Activated B cell treated with CpG ODN at 0.5 μM for 24 hours (primary cell): ENCODE measurements at regions not wholly inside any gene's neighbourhood (a gene's known extent, or its start where the extent isn't known, plus 50 kb on each side); places are given as distances from the start of the nearest gene placed in this dataset.

Experiments
- ATAC-seq: fragments of 200-7000 bp; cut with Tn5 transposase; one replicate; pipeline ENCODE4 v1.10.0; 2021; ENCODE audit warnings: low read depth, mild to moderate bottlenecking, moderate library complexity
- CTCF ChIA-PET: fragments of 350-600 bp; sonication (Branson Sonifier 250); formaldehyde crosslinking; loops from one replicate; lab custom pipeline; 2021; ENCODE audit warnings: antibody characterized with exemption; lab: Charles Lee
- POLR2A ChIA-PET: fragments of 350-600 bp; sonication (Branson Sonifier 250); formaldehyde crosslinking; loops from one replicate; lab custom pipeline; 2021; ENCODE audit warnings: antibody characterized with exemption; lab: Charles Lee
- DNase-seq: peaks from one replicate; pipeline ENCODE4 v3.0.0; 2022
- H3K27ac Mint-ChIP-seq: one replicate; pipeline ENCODE4 v1.8.0; 2020; ENCODE audit warnings: mixed read lengths
- H3K27me3 Mint-ChIP-seq: one replicate; pipeline ENCODE4 v1.8.0; 2021; ENCODE audit warnings: mixed read lengths
- H3K36me3 Mint-ChIP-seq: one replicate; pipeline ENCODE4 v1.8.0; 2021; ENCODE audit warnings: low read depth, mixed read lengths
- H3K4me1 Mint-ChIP-seq: one replicate; pipeline ENCODE4 v1.8.0; 2021; ENCODE audit warnings: mixed read lengths
- H3K4me3 Mint-ChIP-seq: one replicate; pipeline ENCODE4 v1.8.0; 2020; ENCODE audit warnings: mild to moderate bottlenecking, mixed read lengths
- H3K9me3 Mint-ChIP-seq: one replicate; pipeline ENCODE4 v1.8.0; 2020; ENCODE audit warnings: mixed read lengths
- CTCF ChIP-seq: fragments of 200-600 bp; IDR thresholded peaks from one replicate; pipeline ENCODE4 v1.8.0; 2022; ENCODE audit warnings: antibody characterized with exemption, mild to moderate bottlenecking
- intact Hi-C: fragments of 100-400 bp; cut with micrococcal nuclease; formaldehyde crosslinking; loops from one replicate; pipeline ENCODE4 v1.15.1; 2024

GRCh38 chr15:69729167-69729748 is 276.6 kb downstream of the RPLP1 start:
- Mint-ChIP-seq H3K4me1 (peaks cover 18% of the 10 kb centered on the region), H3K4me3 (no peak overlapping the region), H3K27me3 (peaks cover 3% of the 10 kb centered on the region), H3K27ac (no peak overlapping the region), H3K36me3 (no peaks in the 10 kb centered on the region), H3K9me3 (no peaks in the 10 kb centered on the region)
- no peak for ATAC-seq
- intact Hi-C loops, result loop anchor here (1.0 to 10.0 kb wide), 10 partner anchors 26 to 996 kb away; partner anchors contain the start of gene TLE3
- TF ChIP-seq CTCF, result peak; percentile 73
- CTCF ChIA-PET, result interaction anchor here (1.0 to 1.6 kb wide), 7 partner anchors 9 to 738 kb away, joined by 3 to 6 read pairs (median 3); no protein-coding TSS in a partner anchor
- peak; percentile 49 for DNase-seq
- POLR2A ChIA-PET, result interaction anchor here (2.1 kb wide), 1 partner anchor 369 kb away, joined by 6 read pairs; the partner anchor contains the start of gene TLE3

- Mint-ChIP-seq H3K4me3 (no peak overlapping the region), H3K36me3 (no peaks in the 10 kb centered on the region), H3K27me3 (no peaks in the 10 kb centered on the region), H3K9me3 (no peaks in the 10 kb centered on the region), H3K4me1 (peaks cover 15% of the 10 kb centered on the region), H3K27ac (no peak overlapping the region)
- DNase-seq (no peak), ATAC-seq (no peak)
- ChIA-PET CTCF (no interaction called here), POLR2A (no interaction called here)
- no peak for TF ChIP-seq CTCF
- intact Hi-C loops, result loop anchor here (5.0 kb wide), 1 partner anchor 342 kb away; no protein-coding TSS in a partner anchor
These were observed 277.9 kb downstream of the RPLP1 start for GRCh38 chr15:69730281-69731080.

- no peak for TF ChIP-seq CTCF
- DNase-seq (no peak), ATAC-seq (no peak)
- Mint-ChIP-seq H3K9me3 (no peaks in the 10 kb centered on the region), H3K27me3 (peaks cover 3% of the 10 kb centered on the region), H3K4me1 (peaks cover 9% of the 10 kb centered on the region), H3K36me3 (no peaks in the 10 kb centered on the region), H3K27ac (no peak overlapping the region), H3K4me3 (no peak overlapping the region)
- ChIA-PET CTCF (no interaction called here), POLR2A (no interaction called here)
- intact Hi-C loops, result loop anchor here (5.0 kb wide), 1 partner anchor 341 kb away; no protein-coding TSS in a partner anchor
These were observed 278.4 kb downstream of the RPLP1 start for GRCh38 chr15:69731081-69731330.

- no peak overlapping the region for H3K4me3 Mint-ChIP-seq
- peaks cover 3% of the 10 kb centered on the region for H3K27me3 Mint-ChIP-seq
- H3K9me3 Mint-ChIP-seq, result no peaks in the 10 kb centered on the region
- peaks cover 4% of the 10 kb centered on the region for H3K4me1 Mint-ChIP-seq
- no peaks in the 10 kb centered on the region for H3K36me3 Mint-ChIP-seq
- ATAC-seq, result no peak
- CTCF ChIA-PET, result interaction anchor here (1.0 to 1.1 kb wide), 2 partner anchors 11 to 735 kb away, joined by 3 read pairs; no protein-coding TSS in a partner anchor
- H3K27ac Mint-ChIP-seq, result no peak overlapping the region
- POLR2A ChIA-PET, result no interaction called here
- TF ChIP-seq CTCF, result no peak
- intact Hi-C loops, result loop anchor here (5.0 kb wide), 1 partner anchor 341 kb away; no protein-coding TSS in a partner anchor
- DNase-seq, result no peak
These were observed 279.0 kb downstream of the RPLP1 start for GRCh38 chr15:69731581-69731980.

GRCh38 chr15:69732133-69732532 is 279.5 kb downstream of the RPLP1 start:
- Mint-ChIP-seq H3K27me3 (peaks cover 3% of the 10 kb centered on the region), H3K9me3 (no peaks in the 10 kb centered on the region), H3K36me3 (no peaks in the 10 kb centered on the region), H3K27ac (no peak overlapping the region), H3K4me1 (peaks cover 4% of the 10 kb centered on the region), H3K4me3 (no peak overlapping the region)
- no peak for DNase-seq
- ATAC-seq, result no peak
- intact Hi-C loops, result loop anchor here (5.0 kb wide), 1 partner anchor 340 kb away; no protein-coding TSS in a partner anchor
- POLR2A ChIA-PET, result interaction anchor here (0.6 kb wide), 1 partner anchor 10 kb away, joined by 5 read pairs; no protein-coding TSS in a partner anchor
- CTCF ChIA-PET, result interaction anchor here (1.0 to 1.2 kb wide), 3 partner anchors 11 to 735 kb away, joined by 3 read pairs; no protein-coding TSS in a partner anchor
- no peak for TF ChIP-seq CTCF
